Loucy (cell line): ENCODE measurements at regions not wholly inside any gene's neighbourhood (a gene's known extent, or its start where the extent isn't known, plus 50 kb on each side); places are given as distances from the start of the nearest gene placed in this dataset.

ENCODE experiments used
- H2AFZ ChIP-seq: fragments of 200-600 bp; sonication (generic); 2 replicates; pipeline ENCODE4 v1.6.0; 2016; ENCODE audit warnings: antibody characterized with exemption, mild to moderate bottlenecking, low read length, moderate library complexity
- H3F3A ChIP-seq: fragments of 200-600 bp; 2 replicates; pipeline ENCODE4 v1.6.0; 2016; ENCODE audit warnings: antibody characterized with exemption, low read depth, mild to moderate bottlenecking
- H3K27me3 ChIP-seq: fragments of 200-600 bp; sonication (generic); 2 replicates; pipeline ENCODE4 v1.6.1; 2014; ENCODE audit warnings: low read length, mild to moderate bottlenecking; ENCODE audit not compliant: insufficient read depth, poor library complexity, severe bottlenecking
- H3K36me3 ChIP-seq: fragments of 200-600 bp; sonication (generic); 2 replicates; pipeline ENCODE4 v1.6.1; 2016; ENCODE audit warnings: low read length; ENCODE audit not compliant: insufficient read depth
- H3K4me1 ChIP-seq: fragments of 200-600 bp; sonication (generic); 2 replicates; pipeline ENCODE4 v1.5.1; 2014; ENCODE audit warnings: low read length, mild to moderate bottlenecking; ENCODE audit not compliant: insufficient read depth, poor library complexity, severe bottlenecking
- H3K4me2 ChIP-seq: fragments of 200-600 bp; sonication (generic); 2 replicates; pipeline ENCODE4 v1.6.0; 2014; ENCODE audit warnings: antibody characterized with exemption, low read length, low read depth, mild to moderate bottlenecking; ENCODE audit not compliant: poor library complexity, severe bottlenecking
- H3K4me3 ChIP-seq: fragments of 200-600 bp; sonication (generic); 2 replicates; pipeline ENCODE4 v1.5.1; 2014; ENCODE audit warnings: low read length, mild to moderate bottlenecking, mixed read lengths; ENCODE audit not compliant: poor library complexity, severe bottlenecking
- H3K79me2 ChIP-seq: fragments of 200-600 bp; sonication (generic); 2 replicates; pipeline ENCODE4 v1.6.1; 2014; ENCODE audit warnings: low read length; ENCODE audit not compliant: insufficient read depth
- H3K9ac ChIP-seq: fragments of 200-600 bp; sonication (generic); 2 replicates; pipeline ENCODE4 v1.6.0; 2014; ENCODE audit warnings: mild to moderate bottlenecking, low read depth, low read length, moderate library complexity; ENCODE audit not compliant: poor library complexity, severe bottlenecking
- H3K9me2 ChIP-seq: fragments of 200-600 bp; sonication (generic); replicated peaks from 2 replicates; pipeline ENCODE4 v1.6.1; 2016; ENCODE audit warnings: low read depth, low read length, mixed read lengths
- H3K9me3 ChIP-seq: fragments of 200-600 bp; sonication (generic); 2 replicates; pipeline ENCODE4 v1.6.1; 2014; ENCODE audit warnings: mild to moderate bottlenecking, antibody characterized with exemption, low read length, low read depth; ENCODE audit not compliant: insufficient read depth
- H4K20me1 ChIP-seq: fragments of 200-600 bp; sonication (generic); 2 replicates; pipeline ENCODE4 v1.6.0; 2014; ENCODE audit warnings: antibody characterized with exemption, low read length, mild to moderate bottlenecking; ENCODE audit not compliant: insufficient read depth, poor library complexity, severe bottlenecking
- EZH2phosphoT487 ChIP-seq: fragments of 200-600 bp; IDR thresholded peaks from 2 replicates; pipeline ENCODE4 v1.6.1; 2018; ENCODE audit warnings: antibody characterized with exemption, mild to moderate bottlenecking, moderate library complexity, borderline replicate concordance
- TF ChIP-seq, protein P1 (sequence below): fragments of 200-600 bp; sonication (generic); conservative IDR thresholded peaks from 2 replicates; pipeline ENCODE4 v1.5.1; 2014; ENCODE audit warnings: mild to moderate bottlenecking, antibody characterized with exemption, low read length

DNA sequence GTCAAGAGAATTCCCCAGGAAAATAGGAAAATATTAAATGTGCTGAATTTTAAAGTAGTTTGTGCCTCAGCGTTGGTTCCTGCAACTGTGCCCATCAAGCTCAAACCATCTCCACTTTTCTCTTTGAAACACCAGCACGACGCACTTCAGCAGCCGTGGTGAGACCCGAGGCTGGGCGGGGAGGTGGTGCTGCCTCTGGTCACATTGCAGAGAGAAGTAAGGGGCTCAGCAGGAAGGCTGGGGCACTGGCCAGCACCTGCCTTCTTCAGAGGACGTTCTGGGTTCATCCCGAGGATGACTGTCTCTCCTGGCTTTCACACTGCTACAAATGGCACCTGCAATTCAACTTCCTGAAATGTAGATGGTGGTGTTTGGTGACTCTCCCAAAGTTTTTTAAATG lies 323.7 kb upstream of the SALL3 start:
- no peak for TF ChIP-seq EZH2phosphoT487
- TF ChIP-seq, protein P1, sequence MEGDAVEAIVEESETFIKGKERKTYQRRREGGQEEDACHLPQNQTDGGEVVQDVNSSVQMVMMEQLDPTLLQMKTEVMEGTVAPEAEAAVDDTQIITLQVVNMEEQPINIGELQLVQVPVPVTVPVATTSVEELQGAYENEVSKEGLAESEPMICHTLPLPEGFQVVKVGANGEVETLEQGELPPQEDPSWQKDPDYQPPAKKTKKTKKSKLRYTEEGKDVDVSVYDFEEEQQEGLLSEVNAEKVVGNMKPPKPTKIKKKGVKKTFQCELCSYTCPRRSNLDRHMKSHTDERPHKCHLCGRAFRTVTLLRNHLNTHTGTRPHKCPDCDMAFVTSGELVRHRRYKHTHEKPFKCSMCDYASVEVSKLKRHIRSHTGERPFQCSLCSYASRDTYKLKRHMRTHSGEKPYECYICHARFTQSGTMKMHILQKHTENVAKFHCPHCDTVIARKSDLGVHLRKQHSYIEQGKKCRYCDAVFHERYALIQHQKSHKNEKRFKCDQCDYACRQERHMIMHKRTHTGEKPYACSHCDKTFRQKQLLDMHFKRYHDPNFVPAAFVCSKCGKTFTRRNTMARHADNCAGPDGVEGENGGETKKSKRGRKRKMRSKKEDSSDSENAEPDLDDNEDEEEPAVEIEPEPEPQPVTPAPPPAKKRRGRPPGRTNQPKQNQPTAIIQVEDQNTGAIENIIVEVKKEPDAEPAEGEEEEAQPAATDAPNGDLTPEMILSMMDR, result no peak
- H3K4me3 ChIP-seq, result no peak overlapping the region
- no peak overlapping the region for H3K4me2 ChIP-seq
- H3K36me3 ChIP-seq, result no peaks in the 10 kb centered on the region
- H3K27me3 ChIP-seq, result no peaks in the 10 kb centered on the region
- no peaks in the 10 kb centered on the region for H3K9me2 ChIP-seq
- H3K9me3 ChIP-seq, result peaks cover 3% of the 10 kb centered on the region; the same call in 1 of the 2 replicates
- no peaks in the 10 kb centered on the region for H4K20me1 ChIP-seq
- H3K9ac ChIP-seq, result no peak overlapping the region
- H3F3A ChIP-seq, result no peaks in the 10 kb centered on the region
- no peaks in the 10 kb centered on the region for H3K4me1 ChIP-seq
- H2AFZ ChIP-seq, result no peak overlapping the region
- no peaks in the 10 kb centered on the region for H3K79me2 ChIP-seq

DNA sequence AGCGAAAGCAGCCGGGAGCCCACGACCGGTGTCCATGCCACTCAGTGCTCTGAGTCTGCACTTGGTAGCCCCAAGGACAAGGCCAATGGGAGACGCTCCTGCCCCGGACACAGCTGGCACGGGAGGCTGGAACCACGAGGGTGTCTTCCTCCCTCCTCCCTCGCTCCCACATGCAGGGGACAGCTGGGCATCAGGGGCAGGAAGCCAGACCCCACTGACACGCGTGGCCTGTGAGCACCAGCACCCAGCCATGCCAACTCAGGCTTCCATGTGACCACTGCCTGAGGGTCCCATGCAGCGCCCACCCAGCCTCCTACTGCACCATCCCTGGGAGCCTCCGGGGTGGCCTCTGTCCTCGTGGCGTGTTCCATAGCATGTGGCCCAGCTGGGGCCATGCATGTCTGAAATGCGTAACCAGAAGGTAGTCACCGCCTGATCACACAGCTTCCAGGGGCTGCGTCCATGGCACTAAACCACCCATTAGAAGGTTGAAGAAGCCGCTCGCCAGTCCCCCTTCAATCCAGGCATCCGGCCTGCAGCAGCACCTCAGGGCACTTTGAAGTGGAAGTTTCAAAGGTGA lies 323.2 kb upstream of the SALL3 start:
- Histone ChIP-seq H3K79me2 (no peaks in the 10 kb centered on the region), H3K36me3 (no peaks in the 10 kb centered on the region), H3K4me1 (no peaks in the 10 kb centered on the region), H3K4me2 (no peak overlapping the region), H3F3A (no peaks in the 10 kb centered on the region), H4K20me1 (no peaks in the 10 kb centered on the region), H3K4me3 (no peak overlapping the region), H3K27me3 (no peaks in the 10 kb centered on the region), H2AFZ (no peak overlapping the region), H3K9me3 (peaks cover 3% of the 10 kb centered on the region; the same call in 1 of the 2 replicates), H3K9me2 (no peaks in the 10 kb centered on the region), H3K9ac (no peak overlapping the region)
- TF ChIP-seq EZH2phosphoT487, result no peak
- TF ChIP-seq, protein P1, result no peak

DNA sequence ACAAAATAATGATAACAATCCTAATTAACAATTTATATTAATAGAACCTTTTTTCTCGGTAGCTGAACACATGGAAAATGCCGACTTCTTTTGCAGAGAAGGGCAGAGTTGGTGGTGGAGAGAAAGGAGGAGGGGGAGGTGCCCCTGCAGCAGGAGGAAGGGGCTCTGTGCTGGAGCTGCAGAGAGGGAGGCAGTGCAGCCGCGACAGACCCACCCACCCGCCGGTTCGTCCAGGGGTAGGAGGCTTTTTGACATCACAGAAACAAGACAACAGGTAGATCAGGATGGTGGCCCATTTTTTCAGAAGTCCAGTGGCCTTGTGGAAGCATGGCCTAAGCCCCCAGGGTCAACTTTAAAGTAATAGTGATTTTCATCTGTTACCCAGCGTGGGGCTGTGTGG lies 321.1 kb upstream of the SALL3 start:
- no peak for TF ChIP-seq EZH2phosphoT487
- TF ChIP-seq, protein P1, result no peak
- Histone ChIP-seq H3F3A (no peaks in the 10 kb centered on the region), H3K9ac (no peak overlapping the region), H3K36me3 (no peaks in the 10 kb centered on the region), H3K79me2 (no peaks in the 10 kb centered on the region), H4K20me1 (no peaks in the 10 kb centered on the region), H3K9me3 (peaks cover 3% of the 10 kb centered on the region; the same call in 1 of the 2 replicates), H3K4me1 (no peaks in the 10 kb centered on the region), H2AFZ (no peak overlapping the region), H3K4me2 (no peak overlapping the region), H3K9me2 (no peaks in the 10 kb centered on the region), H3K4me3 (no peak overlapping the region), H3K27me3 (no peaks in the 10 kb centered on the region)
